ENCODE measurements at regions not wholly inside any gene's neighbourhood (a gene's known extent, or its start where the extent isn't known, plus 50 kb on each side); places are given as distances from the start of the nearest gene placed in this dataset.

DNA sequence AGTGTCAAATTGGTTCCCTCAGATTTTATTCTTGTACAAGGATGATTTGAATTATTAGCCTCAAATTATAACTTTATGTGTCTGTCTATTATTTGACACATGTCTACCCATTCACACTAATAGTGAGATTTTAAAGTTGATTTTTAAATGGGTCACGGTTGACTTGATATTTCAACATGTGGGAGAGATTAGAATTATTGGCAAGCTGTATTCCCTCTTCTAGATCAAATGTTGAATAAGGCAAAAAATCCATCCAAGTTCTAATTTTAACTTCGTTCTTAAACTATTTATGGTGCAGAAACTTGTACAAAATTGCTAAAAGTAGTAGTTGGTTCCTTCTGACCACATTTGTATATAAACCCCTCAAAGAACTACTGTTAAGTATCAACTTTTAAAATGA is 1498.0 kb downstream of the STIM2 start:
- TF ChIP-seq, protein P1, sequence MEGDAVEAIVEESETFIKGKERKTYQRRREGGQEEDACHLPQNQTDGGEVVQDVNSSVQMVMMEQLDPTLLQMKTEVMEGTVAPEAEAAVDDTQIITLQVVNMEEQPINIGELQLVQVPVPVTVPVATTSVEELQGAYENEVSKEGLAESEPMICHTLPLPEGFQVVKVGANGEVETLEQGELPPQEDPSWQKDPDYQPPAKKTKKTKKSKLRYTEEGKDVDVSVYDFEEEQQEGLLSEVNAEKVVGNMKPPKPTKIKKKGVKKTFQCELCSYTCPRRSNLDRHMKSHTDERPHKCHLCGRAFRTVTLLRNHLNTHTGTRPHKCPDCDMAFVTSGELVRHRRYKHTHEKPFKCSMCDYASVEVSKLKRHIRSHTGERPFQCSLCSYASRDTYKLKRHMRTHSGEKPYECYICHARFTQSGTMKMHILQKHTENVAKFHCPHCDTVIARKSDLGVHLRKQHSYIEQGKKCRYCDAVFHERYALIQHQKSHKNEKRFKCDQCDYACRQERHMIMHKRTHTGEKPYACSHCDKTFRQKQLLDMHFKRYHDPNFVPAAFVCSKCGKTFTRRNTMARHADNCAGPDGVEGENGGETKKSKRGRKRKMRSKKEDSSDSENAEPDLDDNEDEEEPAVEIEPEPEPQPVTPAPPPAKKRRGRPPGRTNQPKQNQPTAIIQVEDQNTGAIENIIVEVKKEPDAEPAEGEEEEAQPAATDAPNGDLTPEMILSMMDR (conservative IDR thresholded peaks at IDR 0.05 in 1 of 2, IDR thresholded peaks at IDR 0.05 in 1 of 2; ENCODE audit: low read depth in 1 of 2, low read length in 2 of 2), result no peak
- no peak for TF ChIP-seq EZH2 (IDR thresholded peaks at IDR 0.05; ENCODE audit: low read length, missing control alignments)
- Histone ChIP-seq H3K79me2 (ENCODE audit: control insufficient read depth, insufficient read depth, low read length) (no peaks in the 10 kb centered on the region), H3K4me1 (ENCODE audit: control insufficient read depth, extremely low read depth, insufficient read depth, low read length) (no peaks in the 10 kb centered on the region), H3K4me2 (ENCODE audit: extremely low read depth, insufficient read depth, low read length) (no peak overlapping the region), H2AFZ (ENCODE audit: low read length) (no peak overlapping the region), H3K9me3 (ENCODE audit: control insufficient read depth, insufficient read depth, low read depth, low read length) (no peaks in the 10 kb centered on the region), H3K27me3 (ENCODE audit: control insufficient read depth, insufficient read depth, low read length) (no peaks in the 10 kb centered on the region), H3K4me3 (replicated peaks in 1 of 4; ENCODE audit: control extremely low read depth in 1 of 4, insufficient read depth in 1 of 4, low read depth in 3 of 4, low read length in 4 of 4) (no peak overlapping the region), H3K27ac (ENCODE audit: insufficient read depth, low read length) (no peak overlapping the region), H4K20me1 (ENCODE audit: control insufficient read depth, extremely low read depth, insufficient read depth, low read length) (no peaks in the 10 kb centered on the region), H3K36me3 (ENCODE audit: control insufficient read depth, insufficient read depth, low read length) (no peaks in the 10 kb centered on the region), H3K9ac (ENCODE audit: insufficient read depth, low read length) (no peak overlapping the region)
- DNase-seq (ENCODE audit: low read depth in 2 of 2), result no peak

DNA sequence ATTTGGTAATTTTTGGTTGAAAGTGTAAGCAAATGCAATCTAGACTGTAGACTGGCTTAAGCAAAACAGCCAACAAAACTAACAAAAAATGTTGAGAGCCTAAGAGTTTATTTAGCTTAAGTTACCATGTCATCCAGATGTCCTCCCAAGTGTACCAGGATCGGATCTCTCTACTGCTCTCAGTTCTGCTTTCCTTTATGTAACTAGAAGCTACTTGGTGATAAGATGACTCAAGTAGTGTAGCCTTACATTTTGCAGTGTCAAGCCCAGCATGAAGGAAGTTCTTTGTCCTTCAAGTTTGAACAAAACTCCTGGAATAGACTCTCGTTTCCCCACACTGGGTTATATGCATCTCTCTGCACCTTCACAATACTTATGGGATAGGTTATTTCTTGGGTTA is 1500.0 kb downstream of the STIM2 start:
- H3K9me3 ChIP-seq (ENCODE audit: control insufficient read depth, insufficient read depth, low read depth, low read length), result no peaks in the 10 kb centered on the region
- no peaks in the 10 kb centered on the region for H4K20me1 ChIP-seq (ENCODE audit: control insufficient read depth, extremely low read depth, insufficient read depth, low read length)
- no peak overlapping the region for H3K27ac ChIP-seq (ENCODE audit: insufficient read depth, low read length)
- no peak overlapping the region for H3K9ac ChIP-seq (ENCODE audit: insufficient read depth, low read length)
- no peaks in the 10 kb centered on the region for H3K79me2 ChIP-seq (ENCODE audit: control insufficient read depth, insufficient read depth, low read length)
- no peak overlapping the region for H3K4me3 ChIP-seq (replicated peaks in 1 of 4; ENCODE audit: control extremely low read depth in 1 of 4, insufficient read depth in 1 of 4, low read depth in 3 of 4, low read length in 4 of 4)
- TF ChIP-seq, protein P1 (conservative IDR thresholded peaks at IDR 0.05 in 1 of 2, IDR thresholded peaks at IDR 0.05 in 1 of 2; ENCODE audit: low read depth in 1 of 2, low read length in 2 of 2), result no peak
- TF ChIP-seq EZH2 (IDR thresholded peaks at IDR 0.05; ENCODE audit: low read length, missing control alignments), result no peak
- no peaks in the 10 kb centered on the region for H3K4me1 ChIP-seq (ENCODE audit: control insufficient read depth, extremely low read depth, insufficient read depth, low read length)
- H3K36me3 ChIP-seq (ENCODE audit: control insufficient read depth, insufficient read depth, low read length), result no peaks in the 10 kb centered on the region
- no peaks in the 10 kb centered on the region for H3K27me3 ChIP-seq (ENCODE audit: control insufficient read depth, insufficient read depth, low read length)
- no peak for DNase-seq (ENCODE audit: low read depth in 2 of 2)
- H3K4me2 ChIP-seq (ENCODE audit: extremely low read depth, insufficient read depth, low read length), result no peak overlapping the region
- H2AFZ ChIP-seq (ENCODE audit: low read length), result no peak overlapping the region

DNA sequence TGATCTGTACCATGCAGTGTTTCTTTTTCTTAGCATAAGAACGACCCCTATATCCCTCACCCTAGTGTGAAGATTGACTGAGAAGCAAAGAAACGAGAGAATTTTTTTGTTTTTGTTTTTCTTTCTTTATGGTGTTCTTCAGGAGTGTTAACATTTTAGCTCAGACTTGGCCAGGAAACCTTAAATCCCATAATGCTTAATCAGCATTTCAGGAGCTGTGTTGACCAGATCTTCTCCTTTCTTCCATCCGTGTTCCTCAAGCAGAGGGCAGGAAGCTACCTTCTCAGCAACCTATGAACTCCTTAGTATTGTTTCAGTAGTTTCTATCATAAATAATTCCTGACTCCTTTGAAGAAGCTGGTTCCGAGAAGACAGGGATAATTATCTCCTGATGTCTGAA is 1501.5 kb downstream of the STIM2 start:
- H3K27me3 ChIP-seq (ENCODE audit: control insufficient read depth, insufficient read depth, low read length), result no peaks in the 10 kb centered on the region
- no peaks in the 10 kb centered on the region for H4K20me1 ChIP-seq (ENCODE audit: control insufficient read depth, extremely low read depth, insufficient read depth, low read length)
- H3K4me3 ChIP-seq (replicated peaks in 1 of 4; ENCODE audit: control extremely low read depth in 1 of 4, insufficient read depth in 1 of 4, low read depth in 3 of 4, low read length in 4 of 4), result no peak overlapping the region
- no peak overlapping the region for H2AFZ ChIP-seq (ENCODE audit: low read length)
- H3K4me1 ChIP-seq (ENCODE audit: control insufficient read depth, extremely low read depth, insufficient read depth, low read length), result no peaks in the 10 kb centered on the region
- no peak overlapping the region for H3K27ac ChIP-seq (ENCODE audit: insufficient read depth, low read length)
- TF ChIP-seq, protein P1 (conservative IDR thresholded peaks at IDR 0.05 in 1 of 2, IDR thresholded peaks at IDR 0.05 in 1 of 2; ENCODE audit: low read depth in 1 of 2, low read length in 2 of 2), result no peak
- no peak for TF ChIP-seq EZH2 (IDR thresholded peaks at IDR 0.05; ENCODE audit: low read length, missing control alignments)
- no peaks in the 10 kb centered on the region for H3K79me2 ChIP-seq (ENCODE audit: control insufficient read depth, insufficient read depth, low read length)
- H3K9me3 ChIP-seq (ENCODE audit: control insufficient read depth, insufficient read depth, low read depth, low read length), result no peaks in the 10 kb centered on the region
- no peak for DNase-seq (ENCODE audit: low read depth in 2 of 2)
- H3K9ac ChIP-seq (ENCODE audit: insufficient read depth, low read length), result no peak overlapping the region
- no peak overlapping the region for H3K4me2 ChIP-seq (ENCODE audit: extremely low read depth, insufficient read depth, low read length)
- H3K36me3 ChIP-seq (ENCODE audit: control insufficient read depth, insufficient read depth, low read length), result no peaks in the 10 kb centered on the region

Data from fibroblast of lung (primary cell).